UCSD-AML1 (cell line): ENCODE measurements at regions not wholly inside any gene's neighbourhood (a gene's known extent, or its start where the extent isn't known, plus 50 kb on each side); places are given as distances from the start of the nearest gene placed in this dataset.
"Not testable (repeated sequence)": the region's sequence is repeated elsewhere in the genome, so short reads cannot be mapped to it uniquely, and the experiment has no call there.

Experiments
- DNase-seq: peaks from one replicate; lab custom pipeline; 2025; ENCODE audit not compliant: unreplicated experiment; lab: John Stamatoyannopoulos, UW

- no peak for DNase-seq
These were observed 850.1 kb downstream of the TRIML1 start for GRCh38 chr4:188989371-188989770.

GRCh38 chr4:188992706-188993105, 853.5 kb downstream of the TRIML1 start:
- no peak for DNase-seq

GRCh38 chr4:188993871-188994270, 854.6 kb downstream of the TRIML1 start:
- DNase-seq, result no peak

GRCh38 chr4:189001283-189001970, 862.2 kb downstream of the TRIML1 start:
- no peak for DNase-seq

- no peak for DNase-seq
These were observed 862.8 kb downstream of the TRIML1 start for GRCh38 chr4:189001971-189002450.

DNA sequence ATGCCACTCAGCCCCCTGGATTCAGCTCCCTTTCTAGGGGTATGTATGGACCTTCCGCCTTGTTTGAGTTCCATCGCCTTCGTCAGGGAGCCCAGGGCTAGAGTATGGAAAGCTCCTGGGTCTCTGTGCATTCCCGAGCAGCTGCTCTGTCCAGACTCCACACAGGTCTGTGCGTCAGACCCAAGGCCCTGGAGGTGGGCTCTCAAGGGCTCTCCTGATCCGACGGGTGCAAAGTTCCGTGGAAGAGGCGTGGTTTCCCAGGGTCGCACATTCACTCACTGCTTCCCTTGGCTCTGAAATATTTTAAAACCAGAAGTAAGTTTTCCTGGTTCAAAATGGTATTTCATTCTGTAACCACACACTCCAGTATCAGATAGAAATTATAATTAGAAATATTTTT, 863.2 kb downstream of the TRIML1 start:
- DNase-seq, result no peak

- not testable (repeated sequence) for DNase-seq
These were observed 871.4 kb downstream of the TRIML1 start for GRCh38 chr4:189010452-189011217.

DNA sequence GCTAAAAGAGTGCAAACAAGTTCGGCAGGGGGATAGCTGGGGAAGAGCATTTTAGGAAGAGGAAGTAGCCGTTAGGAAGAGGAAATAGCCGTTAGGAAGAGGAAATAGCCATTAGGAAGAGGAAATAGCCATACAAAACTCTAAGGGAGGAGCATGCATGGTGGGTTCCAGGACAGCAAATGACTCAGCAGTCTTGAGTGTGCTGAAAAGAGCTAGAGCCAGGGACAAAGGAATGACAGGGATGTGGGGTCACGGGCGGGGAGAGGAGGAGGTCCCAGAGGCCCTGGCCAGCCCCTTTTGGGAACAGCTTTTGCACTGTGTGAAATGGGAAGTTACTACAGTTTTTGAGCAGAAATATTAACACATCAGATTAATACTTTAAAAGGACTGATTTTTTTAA, 882.6 kb downstream of the TRIML1 start:
- no peak for DNase-seq

GRCh38 chr4:189022440-189023035, 883.3 kb downstream of the TRIML1 start:
- DNase-seq, result no peak

- DNase-seq, result no peak
These were observed 890.8 kb downstream of the TRIML1 start for GRCh38 chr4:189029976-189030504.

DNA sequence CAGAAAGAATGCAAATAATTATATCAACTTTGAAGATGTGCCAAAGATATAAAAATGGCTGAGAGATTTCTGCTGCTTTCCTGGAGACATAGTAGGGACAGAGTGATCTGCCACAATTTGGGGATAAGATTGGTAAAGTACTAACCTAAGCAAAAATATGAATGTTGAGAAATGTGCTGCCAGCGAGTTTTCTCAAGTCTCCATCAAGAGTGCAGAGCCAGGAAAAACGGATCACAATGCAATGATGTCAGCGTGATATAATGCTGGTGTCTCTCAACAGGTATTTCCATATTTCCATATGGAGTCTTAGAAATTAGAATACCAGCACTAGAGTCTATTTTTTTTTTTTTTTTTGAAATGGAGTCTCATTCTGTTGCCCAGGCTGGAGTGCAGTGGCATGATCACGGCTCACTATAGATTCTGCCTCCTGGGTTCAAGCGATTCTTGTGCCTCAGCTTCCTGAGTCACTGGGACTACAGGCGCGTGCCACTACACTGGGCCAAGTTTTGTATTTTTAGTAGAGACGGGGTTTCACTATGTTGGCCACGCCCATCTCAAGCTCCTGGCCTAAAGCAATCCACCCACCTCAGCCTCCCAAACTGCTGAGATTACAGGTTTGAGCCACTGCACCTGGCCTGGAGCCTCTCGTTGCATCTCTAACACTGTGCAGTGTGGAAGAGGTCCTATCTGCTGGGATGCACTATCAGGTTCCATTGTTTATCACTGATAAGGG, 893.5 kb downstream of the TRIML1 start:
- DNase-seq, result no peak

GRCh38 chr4:189033801-189034347, 894.6 kb downstream of the TRIML1 start:
- no peak for DNase-seq

GRCh38 chr4:189035091-189035490, 895.9 kb downstream of the TRIML1 start:
- no peak for DNase-seq

DNA sequence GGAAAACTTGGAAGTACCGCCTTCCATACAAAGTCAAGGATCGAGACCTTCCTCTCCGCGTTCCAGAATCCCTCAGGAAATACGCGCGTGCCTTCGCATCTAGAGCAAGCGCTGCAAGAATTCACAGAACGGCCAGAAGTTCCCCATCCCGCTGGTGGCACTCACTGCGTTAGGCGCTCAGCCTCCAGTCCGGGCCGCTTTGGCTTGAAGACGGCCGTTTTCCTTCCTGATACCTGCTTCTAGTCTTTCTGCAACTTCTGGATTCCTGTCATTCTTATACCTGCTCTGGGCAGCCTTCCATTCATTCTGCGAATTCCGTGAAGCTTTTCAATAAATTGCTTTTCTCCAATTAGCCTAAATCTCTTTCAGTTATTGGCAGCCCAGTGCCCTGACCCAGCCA, 896.4 kb downstream of the TRIML1 start:
- no peak for DNase-seq

GRCh38 chr4:189036906-189037305, 897.7 kb downstream of the TRIML1 start:
- no peak for DNase-seq

DNA sequence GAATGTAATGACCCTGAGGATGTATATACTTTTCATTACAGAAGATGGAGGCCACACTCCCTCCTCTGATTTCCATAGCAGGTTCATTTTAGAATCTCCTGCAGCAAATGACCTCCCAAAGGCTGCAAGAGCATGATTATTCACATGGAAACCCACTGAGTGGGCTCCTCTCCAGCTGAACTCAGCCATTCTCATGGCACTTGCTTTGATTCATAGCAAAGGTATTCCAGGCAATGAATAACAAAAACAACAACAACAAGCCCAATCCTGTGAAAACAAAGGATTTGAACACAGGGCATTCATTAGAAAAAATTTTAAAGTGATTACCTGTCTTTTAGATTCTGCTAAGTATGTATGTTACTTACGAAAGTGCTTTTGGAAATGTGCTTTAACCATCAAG, 894.0 kb upstream of the FRG1 start:
- no peak for DNase-seq

DNA sequence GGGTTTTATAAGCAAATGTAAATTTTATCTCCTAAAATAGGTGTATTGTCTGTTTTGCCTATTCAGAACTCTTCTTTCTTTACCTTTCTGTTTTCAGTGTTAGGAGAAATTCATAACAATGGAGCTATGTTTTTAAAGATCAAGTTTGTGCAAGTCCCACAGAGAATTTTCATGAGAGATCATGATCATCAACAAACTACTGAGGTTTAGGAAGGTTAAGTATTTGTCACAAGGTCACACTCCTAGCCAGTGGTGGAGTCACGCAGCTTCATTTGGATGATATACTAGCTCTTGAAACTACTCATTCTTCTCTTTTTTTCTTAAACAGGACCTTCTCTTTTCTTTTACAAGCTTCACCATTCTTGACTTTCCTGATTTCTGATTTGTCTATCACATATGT, 892.6 kb upstream of the FRG1 start:
- no peak for DNase-seq

DNA sequence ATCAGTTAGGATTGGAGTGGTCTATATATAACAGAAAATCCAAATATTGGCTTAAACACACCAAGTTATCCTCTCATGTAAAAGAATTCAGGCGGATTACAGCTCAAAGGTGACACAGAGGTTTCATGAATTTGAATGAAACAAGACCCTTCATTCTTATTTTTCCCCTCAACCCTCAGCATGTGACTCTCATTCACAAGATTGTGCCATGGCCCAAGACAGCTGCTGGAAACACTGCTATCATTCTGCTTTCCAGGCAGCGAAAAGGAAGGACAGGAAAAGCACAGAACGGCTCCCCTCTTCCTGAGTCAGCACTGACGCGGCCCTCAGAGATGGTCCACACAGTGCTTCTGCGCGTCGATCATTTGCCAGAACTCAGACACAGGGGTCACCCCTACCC, 891.0 kb upstream of the FRG1 start:
- no peak for DNase-seq

DNA sequence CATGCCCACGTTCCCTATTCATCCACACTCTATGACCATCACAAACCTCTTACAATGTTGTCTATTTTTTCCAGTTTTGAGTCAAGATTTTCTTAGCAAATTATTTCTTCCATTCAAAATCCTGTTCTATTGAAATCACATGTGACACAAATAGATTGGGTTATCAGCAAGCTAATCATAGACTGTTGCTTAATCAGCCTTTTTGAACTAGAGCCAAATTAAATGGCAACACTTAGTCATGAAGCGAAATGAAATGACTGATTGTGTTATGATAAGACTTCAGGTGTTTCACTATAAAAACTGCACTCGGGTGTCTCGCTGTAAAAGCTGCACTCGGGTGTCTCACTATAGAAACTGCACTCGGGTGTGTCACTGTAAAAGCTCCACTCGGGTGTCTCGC, 890.0 kb upstream of the FRG1 start:
- DNase-seq, result no peak

DNA sequence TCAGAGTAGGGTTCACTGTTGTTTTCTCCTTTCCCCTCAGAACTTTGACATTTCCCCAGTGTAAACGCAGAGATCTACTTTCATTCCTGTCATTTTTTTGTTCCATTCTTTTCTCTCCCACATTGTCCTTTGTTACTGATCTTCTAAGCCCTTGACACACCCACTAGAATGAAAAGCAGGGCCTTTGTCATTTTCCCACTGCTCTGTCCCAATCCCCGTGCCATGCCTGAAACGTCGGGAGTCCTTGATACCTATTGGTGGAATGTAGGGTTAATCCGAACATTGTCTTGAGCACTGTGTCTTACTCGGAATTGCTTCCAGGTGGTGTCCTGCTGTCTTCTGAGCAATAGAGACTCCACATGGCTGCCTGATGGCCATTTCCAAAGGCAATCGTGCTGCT, 887.1 kb upstream of the FRG1 start:
- DNase-seq, result no peak

GRCh38 chr4:189060104-189060503, 880.6 kb upstream of the FRG1 start:
- DNase-seq, result no peak
